ENCODE measurements at regions not wholly inside any gene's neighbourhood (a gene's known extent, or its start where the extent isn't known, plus 50 kb on each side); places are given as distances from the start of the nearest gene placed in this dataset.

GRCh38 chr16:60225541-60225940 is 1491.4 kb upstream of the GOT2 start:
- TF ChIP-seq TAF1 (IDR thresholded peaks at IDR 0.05; ENCODE audit: borderline replicate concordance, insufficient read depth, low read length) (no peak), REST (IDR thresholded peaks at IDR 0.05; ENCODE audit: insufficient read depth in 1 of 2, low read depth in 2 of 2, low read length in 2 of 2) (no peak), SIN3A (IDR thresholded peaks at IDR 0.05; ENCODE audit: borderline replicate concordance, insufficient read depth, low read length) (no peak), POLR2AphosphoS5 (IDR thresholded peaks at IDR 0.05; ENCODE audit: low read depth, low read length) (no peak)

All from PFSK-1 (cell line).